ENCODE measurements at regions not wholly inside any gene's neighbourhood (a gene's known extent, or its start where the extent isn't known, plus 50 kb on each side); places are given as distances from the start of the nearest gene placed in this dataset.

- TF ChIP-seq CTCF (IDR thresholded peaks at IDR 0.05) (no peak), POLR2A (IDR thresholded peaks at IDR 0.05) (no peak)
- Histone ChIP-seq H3K27me3 (no peaks in the 10 kb centered on the region), H3K9me3 (no peaks in the 10 kb centered on the region), H3K36me3 (no peaks in the 10 kb centered on the region), H3K4me1 (no peaks in the 10 kb centered on the region), H3K27ac (no peak overlapping the region), H3K4me3 (no peak overlapping the region)
- ATAC-seq (peak in 1 of 4 donors; percentile 17), DNase-seq (no peak)
- intact Hi-C loops (cut with DNase I) = loop anchor here (5.0 kb wide), 2 partner anchors 285 to 290 kb away; no protein-coding TSS in a partner anchor
- WGBS (ENCODE audit: insufficient coverage, low coverage, low lambda C conversion rate, missing lambda C conversion rate) = 47% methylated on average over 6 of the region's 10 CpGs
These were observed 134.9 kb upstream of the ZNF236 start for GRCh38 chr18:76687304-76687962.

GRCh38 chr18:76686737-76687231, 135.6 kb upstream of the ZNF236 start:
- Histone ChIP-seq H3K4me1 (no peaks in the 10 kb centered on the region), H3K4me3 (no peak overlapping the region), H3K9me3 (no peaks in the 10 kb centered on the region), H3K36me3 (no peaks in the 10 kb centered on the region), H3K27me3 (no peaks in the 10 kb centered on the region), H3K27ac (no peak overlapping the region)
- ATAC-seq (peak; percentile 91 to 97 (median 95)), DNase-seq (peak; percentile 47 to 66 (median 58))
- intact Hi-C loops (cut with DNase I) = loop anchor here (5.0 kb wide), 2 partner anchors 284 to 289 kb away; no protein-coding TSS in a partner anchor
- 3% methylated on average over 9 of the region's 11 CpGs for WGBS (ENCODE audit: insufficient coverage, low coverage, low lambda C conversion rate, missing lambda C conversion rate)
- TF ChIP-seq POLR2A (IDR thresholded peaks at IDR 0.05) (no peak), CTCF (IDR thresholded peaks at IDR 0.05) (peak; percentile 62 to 68 (median 67))

DNA sequence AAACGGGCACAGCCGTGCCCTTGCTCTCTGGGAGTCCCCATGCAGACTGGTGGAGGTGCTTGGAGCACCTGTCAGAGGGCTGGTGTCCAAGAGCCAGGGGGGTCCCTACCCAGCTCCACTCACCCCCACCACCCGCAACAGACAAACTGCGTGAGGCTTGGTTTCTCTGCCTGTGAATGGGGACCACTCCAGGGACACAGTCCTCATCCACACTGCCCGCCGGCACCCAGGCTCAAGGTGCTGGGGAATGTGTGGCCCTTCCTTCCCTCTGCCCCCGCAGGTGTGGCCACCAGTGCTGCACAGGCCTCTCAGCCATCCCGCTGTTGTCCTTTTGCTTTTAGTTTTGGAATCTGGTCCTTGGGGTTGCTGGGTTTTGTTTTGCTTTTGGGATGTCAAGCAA, 136.5 kb upstream of the ZNF236 start:
- no peaks in the 10 kb centered on the region for H3K9me3 ChIP-seq
- DNase-seq (no peak), ATAC-seq (no peak)
- H3K27ac ChIP-seq = no peak overlapping the region
- intact Hi-C loops (cut with DNase I) = loop anchor here (5.0 kb wide), 2 partner anchors 284 to 289 kb away; no protein-coding TSS in a partner anchor
- no peaks in the 10 kb centered on the region for H3K4me1 ChIP-seq
- TF ChIP-seq CTCF (IDR thresholded peaks at IDR 0.05) (no peak), POLR2A (IDR thresholded peaks at IDR 0.05) (no peak)
- H3K27me3 ChIP-seq = no peaks in the 10 kb centered on the region
- WGBS (ENCODE audit: insufficient coverage, low coverage, low lambda C conversion rate, missing lambda C conversion rate) = 60% methylated on average over 1 of the region's 8 CpGs
- no peaks in the 10 kb centered on the region for H3K36me3 ChIP-seq
- H3K4me3 ChIP-seq = no peak overlapping the region

DNA sequence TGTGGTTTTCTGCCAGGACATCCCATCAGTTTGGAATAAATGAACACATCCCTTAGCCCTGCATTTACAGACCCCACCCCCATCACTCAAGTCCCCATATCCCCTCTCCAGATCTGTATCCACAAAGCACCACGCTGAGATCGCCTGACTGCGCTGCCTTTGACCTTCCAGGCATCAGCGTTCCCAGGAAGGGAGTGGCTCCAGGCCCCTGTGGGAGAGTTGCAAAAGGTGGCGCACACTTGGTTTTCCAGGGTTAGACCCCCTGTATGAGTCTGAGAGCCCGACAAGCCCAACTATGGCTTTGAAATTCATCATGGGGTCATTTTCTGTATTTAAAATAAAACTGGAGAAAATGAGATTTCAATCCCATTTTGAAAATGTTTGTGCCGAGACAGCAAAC, 137.0 kb upstream of the ZNF236 start:
- 63% methylated on average over 7 of the region's 7 CpGs for WGBS (ENCODE audit: insufficient coverage, low coverage, low lambda C conversion rate, missing lambda C conversion rate)
- TF ChIP-seq CTCF (IDR thresholded peaks at IDR 0.05) (no peak), POLR2A (IDR thresholded peaks at IDR 0.05) (no peak)
- Histone ChIP-seq H3K27ac (no peak overlapping the region), H3K4me3 (no peak overlapping the region), H3K4me1 (no peaks in the 10 kb centered on the region), H3K27me3 (no peaks in the 10 kb centered on the region), H3K36me3 (no peaks in the 10 kb centered on the region), H3K9me3 (no peaks in the 10 kb centered on the region)
- no peak for ATAC-seq
- DNase-seq = no peak
- intact Hi-C loops (cut with DNase I) = loop anchor here (5.0 kb wide), 2 partner anchors 283 to 288 kb away; no protein-coding TSS in a partner anchor

Measured in right lobe of liver (tissue), 6 donors.